NOMO-1 treated with DMSO at 0.1 percent for 48 hours (cell line): ENCODE measurements at regions not wholly inside any gene's neighbourhood (a gene's known extent, or its start where the extent isn't known, plus 50 kb on each side); places are given as distances from the start of the nearest gene placed in this dataset.
"Not testable (repeated sequence)": the region's sequence is repeated elsewhere in the genome, so short reads cannot be mapped to it uniquely, and the experiment has no call there.

Source experiments
- DNase-seq: peaks from one replicate; lab custom pipeline; 2025; ENCODE audit not compliant: unreplicated experiment; lab: John Stamatoyannopoulos, UW

- no peak for DNase-seq
These were observed 844.9 kb downstream of the KCNT2 start for GRCh38 chr1:195763146-195763906.

- no peak for DNase-seq
These were observed 847.1 kb downstream of the KCNT2 start for GRCh38 chr1:195761104-195761503.

DNA sequence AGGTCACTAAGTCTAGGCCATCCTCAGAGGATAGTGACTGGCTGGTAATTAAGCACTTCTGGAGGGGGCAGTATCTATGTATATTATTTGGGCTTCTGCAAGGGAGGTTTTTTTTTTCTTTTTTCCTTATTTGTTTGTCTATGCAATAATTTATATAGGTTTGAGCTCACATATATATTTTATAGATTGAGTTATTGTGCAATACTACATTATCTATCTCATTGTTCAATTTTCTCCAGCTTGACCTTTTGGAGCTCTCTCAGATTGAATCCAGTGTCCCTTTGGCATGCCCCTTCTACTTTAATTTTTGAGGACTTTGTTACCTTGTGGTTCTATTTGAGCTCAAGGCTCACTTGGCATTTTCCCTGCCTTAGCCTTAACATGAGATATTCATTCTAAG, 852.1 kb downstream of the KCNT2 start:
- no peak for DNase-seq

DNA sequence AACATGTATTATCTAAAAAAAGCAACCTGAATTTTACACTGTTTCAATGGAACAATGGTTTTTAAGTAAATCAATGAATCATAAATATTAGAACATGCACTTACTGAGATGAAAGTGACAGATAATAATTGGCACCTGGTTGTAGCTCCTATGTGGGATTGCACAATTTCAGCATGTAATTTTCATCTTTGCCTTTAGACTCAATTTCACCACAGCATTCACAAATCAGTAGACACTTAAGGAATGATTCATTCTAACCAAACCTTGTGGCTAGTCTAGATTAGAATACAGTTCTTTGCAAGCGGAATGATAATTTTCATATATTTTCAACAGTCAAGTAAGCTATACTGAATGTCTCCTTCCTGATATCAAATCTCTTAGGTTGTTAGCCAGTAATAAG, 853.4 kb downstream of the KCNT2 start:
- no peak for DNase-seq

- no peak for DNase-seq
These were observed 853.9 kb downstream of the KCNT2 start for GRCh38 chr1:195754303-195754702.

DNA sequence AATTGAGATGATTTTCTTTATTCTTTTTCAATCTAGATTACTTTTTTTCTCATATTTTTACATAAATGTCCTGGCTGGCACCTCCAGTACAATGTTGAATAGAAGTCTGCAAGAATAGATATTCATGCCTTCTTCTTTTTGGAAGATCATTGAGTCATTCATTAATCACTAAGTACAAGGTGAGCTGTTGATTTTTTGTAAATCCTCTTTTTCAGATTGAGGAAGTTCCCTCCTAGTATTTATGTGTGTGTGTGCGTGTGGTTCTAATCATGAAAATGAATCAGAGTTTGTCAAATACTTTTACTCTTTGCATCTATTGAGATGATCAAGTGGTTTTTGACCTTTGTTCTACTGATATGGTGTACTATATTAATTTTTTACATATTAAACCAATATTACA, 859.3 kb downstream of the KCNT2 start:
- no peak for DNase-seq

- DNase-seq: no peak
These were observed 862.8 kb downstream of the KCNT2 start for GRCh38 chr1:195745189-195746010.

DNA sequence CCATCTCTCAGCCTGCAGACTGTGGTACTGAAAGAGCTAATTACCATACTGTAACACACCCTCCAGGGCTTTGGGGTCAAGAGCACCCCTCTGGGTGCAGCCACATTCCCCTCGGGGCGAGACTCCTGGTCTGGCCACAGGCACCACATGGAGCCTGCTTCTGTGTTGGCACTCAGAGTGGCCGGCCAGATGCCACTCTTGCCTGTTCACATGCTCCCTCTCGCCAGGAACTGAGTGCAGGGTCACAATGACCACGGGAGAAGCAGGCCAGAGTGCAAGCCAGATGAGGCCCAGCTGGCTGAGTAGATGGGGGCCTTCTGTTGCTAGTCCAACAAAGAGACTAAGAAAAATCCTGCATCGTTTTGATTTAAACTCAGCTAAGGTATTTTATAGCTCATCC, 864.0 kb downstream of the KCNT2 start:
- DNase-seq: no peak

GRCh38 chr1:195740862-195741261, 867.4 kb downstream of the KCNT2 start:
- no peak for DNase-seq

- no peak for DNase-seq
These were observed 869.1 kb downstream of the KCNT2 start for GRCh38 chr1:195738966-195739650.

DNA sequence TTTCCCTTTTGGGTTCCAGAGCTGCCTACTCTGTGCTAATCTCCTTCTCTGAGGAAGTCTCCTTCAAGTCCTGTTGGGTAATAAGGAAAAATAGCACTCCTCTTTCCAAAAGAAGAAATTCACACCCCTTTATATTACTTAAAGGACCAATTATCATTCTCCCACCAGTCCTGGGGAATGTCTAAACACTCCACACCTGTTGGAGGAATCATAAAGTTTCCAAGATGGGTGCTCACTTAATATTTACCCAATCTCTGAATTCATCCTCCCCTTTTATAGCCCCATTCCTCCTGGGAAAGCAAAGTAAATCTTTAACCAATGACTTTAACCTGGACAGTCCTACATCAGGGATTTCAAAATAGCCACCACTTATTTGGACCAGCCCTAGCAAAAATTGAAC, 873.1 kb downstream of the KCNT2 start:
- no peak for DNase-seq

GRCh38 chr1:195733826-195734225, 874.4 kb downstream of the KCNT2 start:
- DNase-seq: no peak

GRCh38 chr1:195733408-195733807, 874.8 kb downstream of the KCNT2 start:
- no peak for DNase-seq

GRCh38 chr1:195731385-195731784, 876.9 kb downstream of the KCNT2 start:
- no peak for DNase-seq

- DNase-seq: no peak
These were observed 884.4 kb downstream of the KCNT2 start for GRCh38 chr1:195723796-195724194.

GRCh38 chr1:195722852-195723795, 885.1 kb downstream of the KCNT2 start:
- DNase-seq: not testable (repeated sequence)

GRCh38 chr1:195722146-195722545, 886.1 kb downstream of the KCNT2 start:
- DNase-seq: not testable (repeated sequence)

GRCh38 chr1:195721210-195721971, 886.8 kb downstream of the KCNT2 start:
- DNase-seq: no peak

- DNase-seq: no peak
These were observed 890.6 kb downstream of the KCNT2 start for GRCh38 chr1:195717651-195718050.

DNA sequence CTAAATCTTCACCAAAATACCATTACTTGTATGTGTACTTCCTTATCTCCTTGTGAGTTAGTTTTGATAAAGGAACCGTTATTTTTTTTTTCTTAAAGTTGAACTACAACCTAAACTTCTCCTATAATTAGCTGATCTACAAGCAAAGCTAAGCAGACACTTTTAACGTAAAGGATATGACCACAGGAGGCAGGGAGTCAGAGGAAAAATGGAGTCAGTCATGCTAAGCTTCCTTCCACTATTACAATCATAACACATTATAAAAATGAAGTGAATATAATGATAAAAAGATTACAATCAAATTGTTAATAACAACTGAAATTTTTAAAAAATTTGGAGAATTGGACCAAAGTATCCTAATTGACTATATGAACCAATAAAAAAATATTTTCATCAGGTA, 892.6 kb downstream of the KCNT2 start:
- DNase-seq: no peak
